ENCODE measurements at regions not wholly inside any gene's neighbourhood (a gene's known extent, or its start where the extent isn't known, plus 50 kb on each side); places are given as distances from the start of the nearest gene placed in this dataset.
"Not testable (repeated sequence)": the region's sequence is repeated elsewhere in the genome, so short reads cannot be mapped to it uniquely, and the experiment has no call there.

DNA sequence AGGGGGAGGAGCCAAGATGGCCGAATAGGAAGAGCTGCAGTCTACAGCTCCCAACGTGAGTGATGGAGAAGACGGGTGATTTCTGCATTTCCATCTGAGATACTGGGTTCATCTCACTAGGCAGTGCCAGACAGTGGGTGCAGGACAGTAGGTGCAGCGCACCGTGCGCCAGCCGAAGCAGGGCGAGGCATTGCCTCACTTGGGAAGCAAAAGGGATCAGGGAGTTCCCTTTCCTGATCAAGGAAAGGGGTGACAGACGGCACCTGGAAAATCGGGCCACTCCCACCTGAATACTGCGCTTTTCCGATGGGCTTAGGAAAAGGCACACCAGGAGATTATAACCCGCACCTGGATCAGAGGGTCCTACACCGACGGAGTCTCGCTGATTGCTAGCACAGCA lies 121.1 kb upstream of the SESTD1 start:
- H3K27me3 ChIP-seq (ENCODE audit: control insufficient read depth in 3 of 3, insufficient read depth in 3 of 3, low read length in 2 of 3); ATAC-seq (ENCODE audit: insufficient read depth, low FRiP score); H3K4me3 ChIP-seq; H3K9ac ChIP-seq (ENCODE audit: insufficient read depth in 1 of 2, low read length in 2 of 2); H3K9me3 ChIP-seq (ENCODE audit: control insufficient read depth in 4 of 4, insufficient read depth in 3 of 4, low read length in 3 of 4); H3K4me1 ChIP-seq (ENCODE audit: control insufficient read depth in 5 of 5, insufficient read depth in 5 of 5, low read length in 5 of 5); H3K27ac ChIP-seq (ENCODE audit: low read depth in 1 of 2, low read length in 1 of 2); H3K36me3 ChIP-seq (ENCODE audit: control insufficient read depth in 4 of 4, insufficient read depth in 4 of 4, low read length in 4 of 4); DNase-seq: not testable (repeated sequence)
- 90 to 95% methylated on average over 16 of the region's 16 CpGs for WGBS, 2 donors

DNA sequence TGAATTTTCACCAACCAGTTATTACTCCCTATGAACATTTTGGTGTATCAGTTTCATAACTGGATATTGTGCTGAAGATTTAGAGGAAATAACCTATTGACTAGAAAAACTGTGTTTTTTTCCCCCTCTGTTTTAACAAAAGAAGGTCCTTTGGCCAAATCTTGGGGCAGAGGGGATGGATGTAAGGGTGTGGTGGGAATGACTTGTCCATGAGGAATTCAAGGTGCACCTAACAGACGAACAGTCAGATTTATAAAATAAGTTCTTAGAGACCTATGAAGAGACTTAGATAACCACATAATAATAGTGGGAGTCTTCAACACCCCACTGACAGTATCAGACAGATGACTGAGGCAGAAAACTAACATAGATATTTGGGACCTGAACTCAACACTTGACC lies 119.3 kb upstream of the SESTD1 start:
- Histone ChIP-seq H3K4me1 (ENCODE audit: control insufficient read depth in 5 of 5, insufficient read depth in 5 of 5, low read length in 5 of 5) (no peaks in the 10 kb centered on the region), H3K4me3 (no peak overlapping the region), H3K27me3 (ENCODE audit: control insufficient read depth in 3 of 3, insufficient read depth in 3 of 3, low read length in 2 of 3) (no peaks in the 10 kb centered on the region), H3K36me3 (ENCODE audit: control insufficient read depth in 4 of 4, insufficient read depth in 4 of 4, low read length in 4 of 4) (no peaks in the 10 kb centered on the region), H3K9ac (ENCODE audit: insufficient read depth in 1 of 2, low read length in 2 of 2) (no peak overlapping the region), H3K9me3 (ENCODE audit: control insufficient read depth in 4 of 4, insufficient read depth in 3 of 4, low read length in 3 of 4) (peaks cover 0 to 3% (median 0%) of the 10 kb centered on the region in 4 donors), H3K27ac (ENCODE audit: low read depth in 1 of 2, low read length in 1 of 2) (no peak overlapping the region)
- TF ChIP-seq, protein P1, sequence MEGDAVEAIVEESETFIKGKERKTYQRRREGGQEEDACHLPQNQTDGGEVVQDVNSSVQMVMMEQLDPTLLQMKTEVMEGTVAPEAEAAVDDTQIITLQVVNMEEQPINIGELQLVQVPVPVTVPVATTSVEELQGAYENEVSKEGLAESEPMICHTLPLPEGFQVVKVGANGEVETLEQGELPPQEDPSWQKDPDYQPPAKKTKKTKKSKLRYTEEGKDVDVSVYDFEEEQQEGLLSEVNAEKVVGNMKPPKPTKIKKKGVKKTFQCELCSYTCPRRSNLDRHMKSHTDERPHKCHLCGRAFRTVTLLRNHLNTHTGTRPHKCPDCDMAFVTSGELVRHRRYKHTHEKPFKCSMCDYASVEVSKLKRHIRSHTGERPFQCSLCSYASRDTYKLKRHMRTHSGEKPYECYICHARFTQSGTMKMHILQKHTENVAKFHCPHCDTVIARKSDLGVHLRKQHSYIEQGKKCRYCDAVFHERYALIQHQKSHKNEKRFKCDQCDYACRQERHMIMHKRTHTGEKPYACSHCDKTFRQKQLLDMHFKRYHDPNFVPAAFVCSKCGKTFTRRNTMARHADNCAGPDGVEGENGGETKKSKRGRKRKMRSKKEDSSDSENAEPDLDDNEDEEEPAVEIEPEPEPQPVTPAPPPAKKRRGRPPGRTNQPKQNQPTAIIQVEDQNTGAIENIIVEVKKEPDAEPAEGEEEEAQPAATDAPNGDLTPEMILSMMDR (IDR thresholded peaks at IDR 0.05; ENCODE audit: control extremely low read depth, extremely low read depth), result no peak
- ATAC-seq (ENCODE audit: insufficient read depth, low FRiP score), result no peak
- WGBS, 2 donors, result 82 to 97% methylated on average over 1 of the region's 1 CpG
- no peak for DNase-seq

DNA sequence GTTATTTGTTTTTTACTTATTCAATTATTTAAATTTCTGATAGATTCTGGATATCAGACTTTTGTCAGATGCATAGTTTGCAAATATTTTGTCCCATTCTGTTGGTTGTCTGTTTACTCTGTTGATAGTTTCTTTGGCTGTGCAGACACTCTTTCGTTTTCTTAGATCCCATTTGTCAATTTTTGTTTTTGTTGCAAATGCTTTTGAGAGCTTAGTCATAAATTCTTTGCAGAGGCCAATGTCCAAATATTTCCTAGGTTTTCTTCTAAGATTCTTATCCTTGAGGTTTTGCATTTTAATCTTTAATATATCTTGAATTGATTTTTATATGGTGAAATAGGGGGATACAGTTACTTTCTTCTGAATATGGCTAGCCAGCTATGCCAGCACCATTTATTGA lies 112.7 kb upstream of the SESTD1 start:
- Histone ChIP-seq H3K36me3 (ENCODE audit: control insufficient read depth in 4 of 4, insufficient read depth in 4 of 4, low read length in 4 of 4) (no peaks in the 10 kb centered on the region), H3K4me1 (ENCODE audit: control insufficient read depth in 5 of 5, insufficient read depth in 5 of 5, low read length in 5 of 5) (no peaks in the 10 kb centered on the region), H3K27ac (ENCODE audit: low read depth in 1 of 2, low read length in 1 of 2) (no peak overlapping the region), H3K9ac (ENCODE audit: insufficient read depth in 1 of 2, low read length in 2 of 2) (no peak overlapping the region), H3K27me3 (ENCODE audit: control insufficient read depth in 3 of 3, insufficient read depth in 3 of 3, low read length in 2 of 3) (no peaks in the 10 kb centered on the region), H3K4me3 (no peak overlapping the region), H3K9me3 (ENCODE audit: control insufficient read depth in 4 of 4, insufficient read depth in 3 of 4, low read length in 3 of 4) (peaks cover 0 to 3% (median 0%) of the 10 kb centered on the region in 4 donors)
- DNase-seq (no peak), ATAC-seq (ENCODE audit: insufficient read depth, low FRiP score) (no peak)
- WGBS, 2 donors, result 65 to 81% methylated on average over 1 of the region's 1 CpG
- TF ChIP-seq, protein P1 (IDR thresholded peaks at IDR 0.05; ENCODE audit: control extremely low read depth, extremely low read depth), result no peak

DNA sequence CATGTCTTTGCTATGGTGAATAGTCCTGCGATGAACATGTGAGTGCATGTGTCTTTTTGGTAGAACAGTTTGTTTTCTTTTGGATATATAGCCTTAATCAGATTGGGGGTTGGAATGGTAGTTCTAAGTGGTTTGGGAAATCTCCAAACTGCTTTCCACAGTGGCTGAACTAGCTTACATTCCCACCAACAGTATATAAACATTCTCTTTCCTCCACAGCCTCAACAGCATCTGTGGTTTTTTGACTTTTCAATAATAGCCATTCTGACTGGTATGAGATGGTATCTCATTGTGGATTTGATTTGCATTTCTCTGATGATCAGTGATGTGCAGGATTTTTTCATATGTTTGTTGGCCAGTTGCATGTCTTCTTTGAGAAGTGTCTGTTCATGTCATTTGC lies 112.2 kb upstream of the SESTD1 start:
- TF ChIP-seq, protein P1 (IDR thresholded peaks at IDR 0.05; ENCODE audit: control extremely low read depth, extremely low read depth), result no peak
- no peaks in the 10 kb centered on the region for H3K36me3 ChIP-seq (ENCODE audit: control insufficient read depth in 4 of 4, insufficient read depth in 4 of 4, low read length in 4 of 4)
- H3K9ac ChIP-seq (ENCODE audit: insufficient read depth in 1 of 2, low read length in 2 of 2), result no peak overlapping the region
- H3K9me3 ChIP-seq (ENCODE audit: control insufficient read depth in 4 of 4, insufficient read depth in 3 of 4, low read length in 3 of 4), result peaks cover 0 to 3% (median 0%) of the 10 kb centered on the region in 4 donors
- H3K27ac ChIP-seq (ENCODE audit: low read depth in 1 of 2, low read length in 1 of 2), result no peak overlapping the region
- ATAC-seq (ENCODE audit: insufficient read depth, low FRiP score), result no peak
- H3K27me3 ChIP-seq (ENCODE audit: control insufficient read depth in 3 of 3, insufficient read depth in 3 of 3, low read length in 2 of 3), result no peaks in the 10 kb centered on the region
- H3K4me1 ChIP-seq (ENCODE audit: control insufficient read depth in 5 of 5, insufficient read depth in 5 of 5, low read length in 5 of 5), result no peaks in the 10 kb centered on the region
- no peak overlapping the region for H3K4me3 ChIP-seq
- WGBS, 2 donors, result 96 to 97% methylated on average over 1 of the region's 1 CpG
- DNase-seq, result no peak
